ENCODE measurements at regions not wholly inside any gene's neighbourhood (a gene's known extent, or its start where the extent isn't known, plus 50 kb on each side); places are given as distances from the start of the nearest gene placed in this dataset.

GRCh38 chr3:34544136-34544535 lies 745.7 kb downstream of the PDCD6IP start:
- Histone ChIP-seq H4K20me1 (ENCODE audit: control insufficient read depth, extremely low read depth, insufficient read depth, low read length) (no peaks in the 10 kb centered on the region), H3K9me1 (ENCODE audit: control insufficient read depth, extremely low read depth, insufficient read depth, low read length) (no peaks in the 10 kb centered on the region), H3K4me3 (ENCODE audit: control insufficient read depth in 2 of 3, extremely low read depth in 1 of 3, insufficient read depth in 2 of 3, low read depth in 1 of 3, low read length in 3 of 3) (no peak overlapping the region), H3K36me3 (ENCODE audit: control insufficient read depth in 2 of 2, extremely low read depth in 1 of 2, insufficient read depth in 2 of 2, low read length in 2 of 2) (no peaks in the 10 kb centered on the region), H3K4me2 (ENCODE audit: control insufficient read depth, extremely low read depth, insufficient read depth, low read depth, low read length) (no peak overlapping the region), H3K9me3 (ENCODE audit: control insufficient read depth, low read depth, low read length) (no peaks in the 10 kb centered on the region), H3K4me1 (ENCODE audit: control insufficient read depth, extremely low read depth, insufficient read depth, low read length) (no peaks in the 10 kb centered on the region), H3K9ac (ENCODE audit: control insufficient read depth, extremely low read depth, insufficient read depth, low read length) (no peak overlapping the region), H3K27me3 (ENCODE audit: control insufficient read depth, extremely low read depth, insufficient read depth, low read length) (no peaks in the 10 kb centered on the region), H2AFZ (ENCODE audit: control insufficient read depth, low read length) (no peak overlapping the region), H3K79me2 (ENCODE audit: control insufficient read depth, insufficient read depth, low read length) (no peaks in the 10 kb centered on the region), H3K27ac (ENCODE audit: control insufficient read depth, insufficient read depth, low read length) (no peak overlapping the region)
- FAIRE-seq = no peak
- DNase-seq (ENCODE audit: low read depth, low spot score) = no peak
- TF ChIP-seq CTCF (optimal IDR thresholded peaks at IDR 0.05 in 1 of 3, IDR thresholded peaks at IDR 0.05 in 1 of 3, conservative IDR thresholded peaks at IDR 0.05 in 1 of 3; ENCODE audit: extremely low read depth in 1 of 3, insufficient read depth in 2 of 3, low read length in 3 of 3) (no peak), EZH2 (IDR thresholded peaks at IDR 0.05; ENCODE audit: low read length) (no peak)
- dilution Hi-C loops (cut with MboI; ENCODE audit: extremely low pct_ligation_motif_present, low sequenced_read_pairs) = no loop called here

- Histone ChIP-seq H3K9ac (ENCODE audit: control insufficient read depth, extremely low read depth, insufficient read depth, low read length) (no peak overlapping the region), H3K4me3 (ENCODE audit: control insufficient read depth in 2 of 3, extremely low read depth in 1 of 3, insufficient read depth in 2 of 3, low read depth in 1 of 3, low read length in 3 of 3) (no peak overlapping the region), H3K27ac (ENCODE audit: control insufficient read depth, insufficient read depth, low read length) (no peak overlapping the region), H3K4me2 (ENCODE audit: control insufficient read depth, extremely low read depth, insufficient read depth, low read depth, low read length) (no peak overlapping the region), H3K4me1 (ENCODE audit: control insufficient read depth, extremely low read depth, insufficient read depth, low read length) (no peaks in the 10 kb centered on the region), H2AFZ (ENCODE audit: control insufficient read depth, low read length) (no peak overlapping the region), H3K9me3 (ENCODE audit: control insufficient read depth, low read depth, low read length) (no peaks in the 10 kb centered on the region), H4K20me1 (ENCODE audit: control insufficient read depth, extremely low read depth, insufficient read depth, low read length) (no peaks in the 10 kb centered on the region), H3K9me1 (ENCODE audit: control insufficient read depth, extremely low read depth, insufficient read depth, low read length) (no peaks in the 10 kb centered on the region), H3K36me3 (ENCODE audit: control insufficient read depth in 2 of 2, extremely low read depth in 1 of 2, insufficient read depth in 2 of 2, low read length in 2 of 2) (no peaks in the 10 kb centered on the region), H3K27me3 (ENCODE audit: control insufficient read depth, extremely low read depth, insufficient read depth, low read length) (no peaks in the 10 kb centered on the region), H3K79me2 (ENCODE audit: control insufficient read depth, insufficient read depth, low read length) (no peaks in the 10 kb centered on the region)
- TF ChIP-seq EZH2 (IDR thresholded peaks at IDR 0.05; ENCODE audit: low read length) = no peak
- TF ChIP-seq CTCF (optimal IDR thresholded peaks at IDR 0.05 in 1 of 3, IDR thresholded peaks at IDR 0.05 in 1 of 3, conservative IDR thresholded peaks at IDR 0.05 in 1 of 3; ENCODE audit: extremely low read depth in 1 of 3, insufficient read depth in 2 of 3, low read length in 3 of 3) = no peak
- no peak for DNase-seq (ENCODE audit: low read depth, low spot score)
- no peak for FAIRE-seq
- dilution Hi-C loops (cut with MboI; ENCODE audit: extremely low pct_ligation_motif_present, low sequenced_read_pairs) = no loop called here
Measured at GRCh38 chr3:34547297-34547920, 749.0 kb downstream of the PDCD6IP start.

Data from keratinocyte (primary cell).